Gastroesophageal sphincter (tissue), 4 donors: ENCODE measurements at regions not wholly inside any gene's neighbourhood (a gene's known extent, or its start where the extent isn't known, plus 50 kb on each side); places are given as distances from the start of the nearest gene placed in this dataset.

Experiments used
- ATAC-seq: fragments of 150-250 bp; one replicate; pipeline ENCODE4 v1.9.1; 2016; ENCODE audit warnings: mild to moderate bottlenecking, moderate library complexity
- H3K27ac ChIP-seq, 4 donors: fragments of 200-600 bp; sonication (generic) in 3 of 4; 1 replicate in 3 of 4; 2 replicates in 1 of 4; pipeline ENCODE4 v1.5.1; 2016 to 2019
- H3K27me3 ChIP-seq: fragments of 200-600 bp; sonication (generic); one replicate; pipeline ENCODE4 v1.5.1; 2019
- H3K36me3 ChIP-seq, 2 donors: fragments of 200-600 bp; sonication (generic); one replicate each; pipeline ENCODE4 v1.5.1; 2019; ENCODE audit warnings: control low read depth in 1 of 2
- H3K4me1 ChIP-seq, 3 donors: fragments of 200-600 bp; sonication (generic); 1 replicate in 2 of 3; 2 replicates in 1 of 3; pipeline ENCODE4 v1.5.1; 2016 to 2019; ENCODE audit warnings: control low read depth in 2 of 3
- H3K4me3 ChIP-seq, 2 donors: fragments of 200-600 bp; sonication (generic); one replicate each; pipeline ENCODE4 v1.5.1; 2019; ENCODE audit warnings: mild to moderate bottlenecking in 1 of 2, moderate library complexity in 1 of 2
- H3K9me3 ChIP-seq, 3 donors: fragments of 200-600 bp; sonication (generic); one replicate each; pipeline ENCODE4 v1.5.1; 2017 to 2019; ENCODE audit warnings: control low read depth in 2 of 3
- EP300 ChIP-seq: sonication (generic); formaldehyde crosslinking; IDR thresholded peaks from one replicate; pipeline ENCODE4 v1.6.1; 2017; ENCODE audit warnings: antibody characterized with exemption, mild to moderate bottlenecking
- POLR2A ChIP-seq, 2 donors: fragments of 450-650 bp; IDR thresholded peaks; one replicate each; pipeline ENCODE4 v1.6.1; 2017; ENCODE audit warnings: antibody characterized with exemption in 2 of 2, mild to moderate bottlenecking in 2 of 2, moderate library complexity in 1 of 2
- POLR2AphosphoS5 ChIP-seq: sonication (generic); formaldehyde crosslinking; IDR thresholded peaks from one replicate; pipeline ENCODE4 v1.6.1; 2017; ENCODE audit warnings: antibody characterized with exemption
- WGBS, 2 donors: methylation state at CpG; one replicate each; pipeline ENCODE4 v1.1.5; 2018; ENCODE audit warnings: low coverage in 1 of 2; 5-methylcytosine and 5-hydroxymethylcytosine counted together
- TF ChIP-seq, protein P1 (sequence below), 4 experiments: fragments of 200-600 bp in 2 of 4; fragments of 450-650 bp in 2 of 4; sonication (generic) in 1 of 4; IDR thresholded peaks; one replicate each; pipeline ENCODE4 v1.5.1; 2017 to 2019; ENCODE audit warnings: antibody characterized with exemption in 4 of 4, mild to moderate bottlenecking in 2 of 4, moderate library complexity in 2 of 4

DNA sequence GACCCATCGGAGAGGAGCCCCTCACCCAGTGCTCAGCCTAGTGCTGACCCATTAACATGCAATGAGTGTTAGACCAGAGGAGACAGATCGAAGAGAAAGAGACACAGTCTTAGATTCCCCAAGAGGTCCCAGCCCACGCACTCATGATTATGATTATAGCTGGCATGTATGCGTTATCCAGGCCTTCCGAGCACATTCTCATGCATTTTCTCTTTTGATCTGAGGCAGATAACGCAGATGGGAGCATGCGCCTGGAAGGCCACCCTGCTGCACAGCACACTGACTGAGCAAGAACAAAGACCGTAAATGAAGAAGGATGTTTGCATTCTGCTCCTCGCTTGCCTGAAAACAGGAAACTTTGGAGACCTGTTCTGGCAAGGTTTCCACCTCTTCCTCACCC is 232.7 kb downstream of the SOX9 start:
- Histone ChIP-seq H3K9me3 (peaks cover 0 to 33% (median 0%) of the 10 kb centered on the region in 3 donors), H3K36me3 (no peaks in the 10 kb centered on the region), H3K4me1 (no peaks in the 10 kb centered on the region), H3K27me3 (peaks cover 42% of the 10 kb centered on the region), H3K27ac (no peak overlapping the region), H3K4me3 (no peak overlapping the region)
- TF ChIP-seq, protein P1, sequence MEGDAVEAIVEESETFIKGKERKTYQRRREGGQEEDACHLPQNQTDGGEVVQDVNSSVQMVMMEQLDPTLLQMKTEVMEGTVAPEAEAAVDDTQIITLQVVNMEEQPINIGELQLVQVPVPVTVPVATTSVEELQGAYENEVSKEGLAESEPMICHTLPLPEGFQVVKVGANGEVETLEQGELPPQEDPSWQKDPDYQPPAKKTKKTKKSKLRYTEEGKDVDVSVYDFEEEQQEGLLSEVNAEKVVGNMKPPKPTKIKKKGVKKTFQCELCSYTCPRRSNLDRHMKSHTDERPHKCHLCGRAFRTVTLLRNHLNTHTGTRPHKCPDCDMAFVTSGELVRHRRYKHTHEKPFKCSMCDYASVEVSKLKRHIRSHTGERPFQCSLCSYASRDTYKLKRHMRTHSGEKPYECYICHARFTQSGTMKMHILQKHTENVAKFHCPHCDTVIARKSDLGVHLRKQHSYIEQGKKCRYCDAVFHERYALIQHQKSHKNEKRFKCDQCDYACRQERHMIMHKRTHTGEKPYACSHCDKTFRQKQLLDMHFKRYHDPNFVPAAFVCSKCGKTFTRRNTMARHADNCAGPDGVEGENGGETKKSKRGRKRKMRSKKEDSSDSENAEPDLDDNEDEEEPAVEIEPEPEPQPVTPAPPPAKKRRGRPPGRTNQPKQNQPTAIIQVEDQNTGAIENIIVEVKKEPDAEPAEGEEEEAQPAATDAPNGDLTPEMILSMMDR (IDR thresholded peaks at IDR 0.05) = no peak
- TF ChIP-seq EP300 (no peak), POLR2A (IDR thresholded peaks at IDR 0.05) (no peak), POLR2AphosphoS5 (no peak)
- no peak for ATAC-seq
- 84 to 94% methylated on average over 6 to 8 of the region's 9 CpGs for WGBS, 2 donors

DNA sequence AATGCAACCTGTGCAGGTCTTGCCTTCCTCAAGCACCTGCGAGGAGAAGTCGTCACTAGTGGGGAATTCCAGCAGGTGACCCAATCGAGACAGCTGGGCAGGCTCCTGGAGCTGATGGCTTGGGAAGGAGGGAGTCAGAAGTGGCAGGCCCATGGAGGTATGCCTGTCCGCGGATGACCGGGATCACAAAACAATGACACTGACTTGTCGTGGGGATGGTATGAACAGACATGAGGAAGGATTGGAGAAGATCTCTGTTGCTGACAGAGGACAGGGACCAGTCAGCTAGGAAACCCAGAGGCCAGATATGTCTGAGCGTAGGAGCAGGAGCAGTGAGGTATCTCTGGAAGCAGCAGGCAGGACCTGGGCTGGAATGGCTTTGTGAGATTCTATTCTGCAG is 233.3 kb downstream of the SOX9 start:
- no peak for ATAC-seq
- Histone ChIP-seq H3K4me3 (no peak overlapping the region), H3K4me1 (no peaks in the 10 kb centered on the region), H3K36me3 (no peaks in the 10 kb centered on the region), H3K27me3 (peaks cover 41% of the 10 kb centered on the region), H3K9me3 (peaks cover 0 to 33% (median 0%) of the 10 kb centered on the region in 3 donors), H3K27ac (no peak overlapping the region)
- WGBS, 2 donors = 80 to 96% methylated on average over 1 to 4 of the region's 8 CpGs
- no peak for TF ChIP-seq POLR2A (IDR thresholded peaks at IDR 0.05)
- TF ChIP-seq, protein P1 (IDR thresholded peaks at IDR 0.05) = no peak
- no peak for TF ChIP-seq POLR2AphosphoS5
- TF ChIP-seq EP300 = no peak

DNA sequence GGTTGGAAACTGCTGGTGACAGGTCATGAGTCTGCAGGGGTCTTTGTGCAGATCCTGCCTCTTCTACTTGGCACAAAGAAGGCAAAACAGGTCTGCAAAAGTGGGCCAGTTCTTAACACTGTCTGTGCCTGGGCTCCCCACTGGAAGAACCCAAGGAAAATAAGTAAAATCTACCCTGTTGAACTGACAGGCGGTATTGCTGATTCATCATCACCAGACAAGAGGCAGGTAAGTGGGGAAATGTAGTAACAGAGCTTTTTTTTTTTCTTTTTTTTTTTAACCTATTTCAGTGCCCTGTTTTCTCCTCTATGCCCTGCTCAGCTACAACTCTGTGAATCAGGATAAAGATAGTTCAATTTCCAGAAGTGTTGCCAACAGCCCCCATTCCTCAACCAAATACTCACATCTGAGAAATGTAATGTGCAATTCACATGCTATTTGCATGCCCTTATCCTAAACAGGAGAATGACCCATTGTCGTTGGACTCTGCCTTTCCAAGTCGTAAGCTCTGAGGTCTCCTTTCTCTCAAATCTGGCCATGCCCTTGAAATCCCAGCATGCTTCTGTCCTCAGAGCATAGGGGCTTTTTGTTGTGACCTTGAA is 237.0 kb downstream of the SOX9 start:
- TF ChIP-seq POLR2AphosphoS5 (no peak), POLR2A (IDR thresholded peaks at IDR 0.05) (no peak), EP300 (no peak)
- TF ChIP-seq, protein P1 (IDR thresholded peaks at IDR 0.05) = no peak
- 80 to 90% methylated on average over 3 of the region's 3 CpGs for WGBS, 2 donors
- no peak overlapping the region for H3K27ac ChIP-seq

DNA sequence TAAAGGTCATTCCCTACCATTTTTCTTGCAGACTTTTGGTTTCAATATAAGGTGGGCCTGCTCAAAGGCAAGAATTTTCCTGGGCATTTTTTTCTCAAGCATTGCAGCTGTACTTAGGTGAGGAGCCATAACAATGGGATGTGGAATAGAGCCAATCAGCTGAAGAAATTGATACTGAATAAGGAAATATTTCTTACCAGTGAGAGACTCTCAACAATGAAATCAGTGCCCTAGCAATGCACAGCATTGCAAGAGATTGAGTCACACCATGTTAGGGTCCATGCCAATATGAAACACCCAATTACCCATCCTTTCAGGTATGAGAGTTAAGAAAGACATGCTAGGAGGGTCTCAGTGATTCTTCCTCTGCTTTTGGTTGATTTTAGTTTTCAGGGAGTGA is 237.6 kb downstream of the SOX9 start:
- no peak overlapping the region for H3K27ac ChIP-seq
- no peaks in the 10 kb centered on the region for H3K4me1 ChIP-seq
- no peak for ATAC-seq
- H3K4me3 ChIP-seq = no peak overlapping the region
- peaks cover 22% of the 10 kb centered on the region for H3K27me3 ChIP-seq
- no peaks in the 10 kb centered on the region for H3K36me3 ChIP-seq
- TF ChIP-seq, protein P1 (IDR thresholded peaks at IDR 0.05) = no peak
- TF ChIP-seq EP300 (no peak), POLR2A (IDR thresholded peaks at IDR 0.05) (no peak), POLR2AphosphoS5 (no peak)
- peaks cover 0 to 33% (median 0%) of the 10 kb centered on the region in 3 donors for H3K9me3 ChIP-seq

More for the DNA sequence above, 237.0 kb downstream of the SOX9 start:
- Histone ChIP-seq H3K4me1 (no peaks in the 10 kb centered on the region), H3K27me3 (peaks cover 22% of the 10 kb centered on the region), H3K4me3 (no peak overlapping the region), H3K9me3 (peaks cover 0 to 33% (median 0%) of the 10 kb centered on the region in 3 donors), H3K36me3 (no peaks in the 10 kb centered on the region)
- no peak for ATAC-seq

DNA sequence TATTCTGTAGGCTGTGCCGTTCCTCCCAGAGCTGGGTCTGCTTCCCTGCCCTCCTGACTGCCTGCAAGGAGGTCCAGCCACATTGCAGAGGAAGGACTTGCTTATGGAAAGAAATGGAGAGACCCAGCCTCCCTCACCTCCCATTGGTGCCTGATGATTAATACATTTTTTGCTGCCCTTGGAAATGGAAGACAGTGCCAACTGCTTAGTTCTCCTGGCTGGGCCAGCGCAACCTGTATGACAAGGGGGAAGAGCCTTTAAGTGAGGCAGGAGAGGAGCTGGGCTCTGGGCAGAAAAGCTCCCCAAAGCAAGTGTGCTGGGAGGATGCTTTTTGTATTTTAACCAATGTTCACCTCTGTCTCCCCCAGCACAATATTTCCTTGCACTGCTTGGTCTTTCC is 238.5 kb downstream of the SOX9 start:
- no peaks in the 10 kb centered on the region for H3K4me1 ChIP-seq
- peaks cover 22% of the 10 kb centered on the region for H3K27me3 ChIP-seq
- no peaks in the 10 kb centered on the region for H3K36me3 ChIP-seq
- H3K27ac ChIP-seq = no peak overlapping the region
- no peak overlapping the region for H3K4me3 ChIP-seq
- 88% methylated on average over 2 of the region's 2 CpGs; no CpG with 5 or more reads in 1 of the 2 donors for WGBS, 2 donors
- H3K9me3 ChIP-seq = peaks cover 0 to 26% (median 0%) of the 10 kb centered on the region in 3 donors
- ATAC-seq = no peak
- TF ChIP-seq EP300 (no peak), POLR2A (IDR thresholded peaks at IDR 0.05) (no peak), POLR2AphosphoS5 (no peak)
- TF ChIP-seq, protein P1 (IDR thresholded peaks at IDR 0.05) = no peak
